Gastroesophageal sphincter (tissue), 4 donors: ENCODE measurements at regions not wholly inside any gene's neighbourhood (a gene's known extent, or its start where the extent isn't known, plus 50 kb on each side); places are given as distances from the start of the nearest gene placed in this dataset.

ENCODE experiments used
- ATAC-seq: fragments of 150-250 bp; one replicate; pipeline ENCODE4 v1.9.1; 2016; ENCODE audit warnings: mild to moderate bottlenecking, moderate library complexity
- H3K27ac ChIP-seq, 4 donors: fragments of 200-600 bp; sonication (generic) in 3 of 4; 1 replicate in 3 of 4; 2 replicates in 1 of 4; pipeline ENCODE4 v1.5.1; 2016 to 2019
- H3K27me3 ChIP-seq: fragments of 200-600 bp; sonication (generic); one replicate; pipeline ENCODE4 v1.5.1; 2019
- H3K36me3 ChIP-seq, 2 donors: fragments of 200-600 bp; sonication (generic); one replicate each; pipeline ENCODE4 v1.5.1; 2019; ENCODE audit warnings: control low read depth in 1 of 2
- H3K4me1 ChIP-seq, 3 donors: fragments of 200-600 bp; sonication (generic); 1 replicate in 2 of 3; 2 replicates in 1 of 3; pipeline ENCODE4 v1.5.1; 2016 to 2019; ENCODE audit warnings: control low read depth in 2 of 3
- H3K4me3 ChIP-seq, 2 donors: fragments of 200-600 bp; sonication (generic); one replicate each; pipeline ENCODE4 v1.5.1; 2019; ENCODE audit warnings: mild to moderate bottlenecking in 1 of 2, moderate library complexity in 1 of 2
- H3K9me3 ChIP-seq, 3 donors: fragments of 200-600 bp; sonication (generic); one replicate each; pipeline ENCODE4 v1.5.1; 2017 to 2019; ENCODE audit warnings: control low read depth in 2 of 3
- CTCF ChIP-seq, 4 experiments: fragments of 200-600 bp in 2 of 4; fragments of 450-650 bp in 2 of 4; sonication (generic) in 1 of 4; IDR thresholded peaks; one replicate each; pipeline ENCODE4 v1.5.1; 2017 to 2019; ENCODE audit warnings: antibody characterized with exemption in 4 of 4, mild to moderate bottlenecking in 2 of 4, moderate library complexity in 2 of 4
- EP300 ChIP-seq: sonication (generic); formaldehyde crosslinking; IDR thresholded peaks from one replicate; pipeline ENCODE4 v1.6.1; 2017; ENCODE audit warnings: antibody characterized with exemption, mild to moderate bottlenecking
- POLR2A ChIP-seq, 2 donors: fragments of 450-650 bp; IDR thresholded peaks; one replicate each; pipeline ENCODE4 v1.6.1; 2017; ENCODE audit warnings: antibody characterized with exemption in 2 of 2, mild to moderate bottlenecking in 2 of 2, moderate library complexity in 1 of 2
- POLR2AphosphoS5 ChIP-seq: sonication (generic); formaldehyde crosslinking; IDR thresholded peaks from one replicate; pipeline ENCODE4 v1.6.1; 2017; ENCODE audit warnings: antibody characterized with exemption
- WGBS, 2 donors: methylation state at CpG; one replicate each; pipeline ENCODE4 v1.1.5; 2018; ENCODE audit warnings: low coverage in 1 of 2; 5-methylcytosine and 5-hydroxymethylcytosine counted together

GRCh38 chr2:163341426-163341825 lies 394.4 kb downstream of the FIGN start:
- no peak overlapping the region for H3K27ac ChIP-seq
- ATAC-seq: no peak
- no peaks in the 10 kb centered on the region for H3K36me3 ChIP-seq
- H3K9me3 ChIP-seq: no peaks in the 10 kb centered on the region
- TF ChIP-seq POLR2A (IDR thresholded peaks at IDR 0.05): no peak
- no peak for TF ChIP-seq EP300
- TF ChIP-seq POLR2AphosphoS5: no peak
- no peak for TF ChIP-seq CTCF (IDR thresholded peaks at IDR 0.05)
- no peaks in the 10 kb centered on the region for H3K27me3 ChIP-seq
- no peaks in the 10 kb centered on the region for H3K4me1 ChIP-seq
- H3K4me3 ChIP-seq: no peak overlapping the region
- 59 to 61% methylated on average over 2 of the region's 2 CpGs for WGBS, 2 donors

- WGBS, 2 donors: 67 to 80% methylated on average over 1 to 2 of the region's 3 CpGs
- TF ChIP-seq POLR2AphosphoS5: no peak
- no peak for TF ChIP-seq POLR2A (IDR thresholded peaks at IDR 0.05)
- no peak for ATAC-seq
Observed at GRCh38 chr2:163338270-163338669, 397.5 kb downstream of the FIGN start.

GRCh38 chr2:163324677-163325076 lies 411.1 kb downstream of the FIGN start:
- Histone ChIP-seq H3K36me3 (no peaks in the 10 kb centered on the region), H3K27me3 (no peaks in the 10 kb centered on the region), H3K4me1 (no peaks in the 10 kb centered on the region), H3K4me3 (no peak overlapping the region), H3K27ac (no peak overlapping the region), H3K9me3 (no peaks in the 10 kb centered on the region)
- TF ChIP-seq POLR2AphosphoS5 (no peak), CTCF (IDR thresholded peaks at IDR 0.05) (no peak), POLR2A (IDR thresholded peaks at IDR 0.05) (no peak), EP300 (no peak)
- WGBS, 2 donors: 58 to 62% methylated on average over 2 of the region's 2 CpGs
- no peak for ATAC-seq

More at GRCh38 chr2:163338270-163338669, 397.5 kb downstream of the FIGN start:
- Histone ChIP-seq H3K36me3 (no peaks in the 10 kb centered on the region), H3K4me1 (no peaks in the 10 kb centered on the region), H3K9me3 (no peaks in the 10 kb centered on the region), H3K4me3 (no peak overlapping the region), H3K27me3 (no peaks in the 10 kb centered on the region), H3K27ac (no peak overlapping the region)

GRCh38 chr2:163319006-163319405 lies 416.8 kb downstream of the FIGN start:
- Histone ChIP-seq H3K27me3 (no peaks in the 10 kb centered on the region), H3K36me3 (no peaks in the 10 kb centered on the region), H3K27ac (no peak overlapping the region), H3K4me3 (no peak overlapping the region), H3K9me3 (no peaks in the 10 kb centered on the region), H3K4me1 (no peaks in the 10 kb centered on the region)
- TF ChIP-seq POLR2A (IDR thresholded peaks at IDR 0.05) (no peak), EP300 (no peak), CTCF (IDR thresholded peaks at IDR 0.05) (no peak), POLR2AphosphoS5 (no peak)
- no peak for ATAC-seq
- 62 to 69% methylated on average over 2 of the region's 2 CpGs for WGBS, 2 donors

- Histone ChIP-seq H3K4me1 (no peaks in the 10 kb centered on the region), H3K4me3 (no peak overlapping the region), H3K27ac (no peak overlapping the region), H3K9me3 (no peaks in the 10 kb centered on the region), H3K36me3 (no peaks in the 10 kb centered on the region), H3K27me3 (no peaks in the 10 kb centered on the region)
- TF ChIP-seq POLR2AphosphoS5 (no peak), CTCF (IDR thresholded peaks at IDR 0.05) (no peak), POLR2A (IDR thresholded peaks at IDR 0.05) (no peak), EP300 (no peak)
- WGBS, 2 donors: 97 to 100% methylated on average over 2 of the region's 2 CpGs
- no peak for ATAC-seq
Observed at GRCh38 chr2:163314712-163315111, 421.1 kb downstream of the FIGN start.
